WTC11 (cell line): ENCODE measurements at regions not wholly inside any gene's neighbourhood (a gene's known extent, or its start where the extent isn't known, plus 50 kb on each side); places are given as distances from the start of the nearest gene placed in this dataset.

Experiments used
- ATAC-seq: fragments of 200-7000 bp; cut with Tn5 transposase; 2 replicates; pipeline ENCODE4 v1.10.0; 2021; ENCODE audit warnings: mild to moderate bottlenecking, moderate library complexity
- CTCF ChIA-PET: fragments of 300-600 bp; sonication (Branson Sonifier 250); formaldehyde crosslinking; loops from one replicate; lab custom pipeline; 2021; ENCODE audit warnings: antibody characterized with exemption; lab: Charles Lee
- POLR2A ChIA-PET: fragments of 350-600 bp; sonication (Branson Sonifier 250); formaldehyde crosslinking; loops from one replicate; lab custom pipeline; 2021; ENCODE audit warnings: antibody characterized with exemption; lab: Charles Lee
- DNase-seq: peaks from one replicate; pipeline ENCODE4 v3.0.0; 2021; ENCODE audit warnings: low spot score
- H3K27ac Mint-ChIP-seq: 2 replicates; pipeline ENCODE4 v1.8.0; 2021; ENCODE audit warnings: mixed read lengths
- H3K27me3 Mint-ChIP-seq: 2 replicates; pipeline ENCODE4 v1.8.0; 2021; ENCODE audit warnings: low read depth, mild to moderate bottlenecking, moderate library complexity, mixed read lengths
- H3K36me3 Mint-ChIP-seq: 2 replicates; pipeline ENCODE4 v1.8.0; 2021; ENCODE audit warnings: mixed read lengths
- H3K4me1 Mint-ChIP-seq: 2 replicates; pipeline ENCODE4 v1.8.0; 2022; ENCODE audit warnings: mixed read lengths
- H3K4me3 Mint-ChIP-seq: 2 replicates; pipeline ENCODE4 v1.8.0; 2021; ENCODE audit warnings: mild to moderate bottlenecking, moderate library complexity, mixed read lengths
- H3K9me3 Mint-ChIP-seq: 2 replicates; pipeline ENCODE4 v1.8.0; 2021; ENCODE audit warnings: mixed read lengths
- AR ChIP-seq: fragments of 250-450 bp; sonication (Bioruptor Pico); IDR thresholded peaks from 2 replicates; pipeline ENCODE4 v1.9.0; 2021; ENCODE audit warnings: mild to moderate bottlenecking
- CDX4 ChIP-seq: fragments of 250-450 bp; sonication (Bioruptor Pico); IDR thresholded peaks from 2 replicates; pipeline ENCODE4 v1.9.0; 2021; ENCODE audit warnings: moderate library complexity, mild to moderate bottlenecking, inconsistent platforms, borderline replicate concordance
- E2F5 ChIP-seq: sonication (generic); formaldehyde crosslinking; IDR thresholded peaks from 2 replicates; pipeline ENCODE4 v1.8.1; 2022; ENCODE audit warnings: mild to moderate bottlenecking, moderate library complexity, missing genetic modification reagents
- ERG ChIP-seq: fragments of 250-450 bp; sonication (Bioruptor Pico); IDR thresholded peaks from 2 replicates; pipeline ENCODE4 v1.8.0; 2021; ENCODE audit warnings: mild to moderate bottlenecking
- ESRRA ChIP-seq: sonication (generic); formaldehyde crosslinking; IDR thresholded peaks from 2 replicates; pipeline ENCODE4 v1.8.1; 2022; ENCODE audit warnings: mild to moderate bottlenecking, missing genetic modification reagents, borderline replicate concordance
- FOXJ3 ChIP-seq: sonication (generic); formaldehyde crosslinking; IDR thresholded peaks from 2 replicates; pipeline ENCODE4 v1.9.0; 2021; ENCODE audit warnings: missing genetic modification reagents, mild to moderate bottlenecking, borderline replicate concordance
- FOXP4 ChIP-seq: sonication (generic); formaldehyde crosslinking; IDR thresholded peaks from 2 replicates; pipeline ENCODE4 v1.8.0; 2022; ENCODE audit warnings: mild to moderate bottlenecking, missing genetic modification reagents
- GABPB1 ChIP-seq: sonication (generic); formaldehyde crosslinking; IDR thresholded peaks from 2 replicates; pipeline ENCODE4 v1.8.1; 2023; ENCODE audit warnings: mild to moderate bottlenecking, missing genetic modification reagents
- GRHL2 ChIP-seq: fragments of 250-450 bp; sonication (Bioruptor Pico); IDR thresholded peaks from 2 replicates; pipeline ENCODE4 v1.8.0; 2022; ENCODE audit warnings: mild to moderate bottlenecking, moderate library complexity; ENCODE audit not compliant: insufficient replicate concordance, severe bottlenecking
- HMGXB4 ChIP-seq: sonication (generic); formaldehyde crosslinking; IDR thresholded peaks from 2 replicates; pipeline ENCODE4 v1.8.1; 2023; ENCODE audit warnings: mild to moderate bottlenecking, moderate library complexity, missing genetic modification reagents
- MAX ChIP-seq: sonication (generic); formaldehyde crosslinking; IDR thresholded peaks from 2 replicates; pipeline ENCODE4 v1.8.0; 2022; ENCODE audit warnings: mild to moderate bottlenecking, missing genetic modification reagents
- MXD4 ChIP-seq: fragments of 250-450 bp; sonication (Bioruptor Pico); IDR thresholded peaks from 2 replicates; pipeline ENCODE4 v1.8.0; 2021; ENCODE audit warnings: mild to moderate bottlenecking, moderate library complexity, borderline replicate concordance
- SOX15 ChIP-seq: fragments of 250-450 bp; sonication (Bioruptor Pico); IDR thresholded peaks from 2 replicates; pipeline ENCODE4 v1.9.0; 2021; ENCODE audit warnings: mild to moderate bottlenecking
- STAT6 ChIP-seq: sonication (generic); formaldehyde crosslinking; conservative IDR thresholded peaks from 2 replicates; pipeline ENCODE4 v1.8.1; 2023; ENCODE audit warnings: mild to moderate bottlenecking, low read depth, missing genetic modification reagents, moderate library complexity
- TEAD4 ChIP-seq: sonication (generic); formaldehyde crosslinking; IDR thresholded peaks from 2 replicates; pipeline ENCODE4 v1.8.0; 2022; ENCODE audit warnings: mild to moderate bottlenecking, missing genetic modification reagents
- ZMAT4 ChIP-seq: fragments of 250-450 bp; sonication (Bioruptor Pico); IDR thresholded peaks from 2 replicates; pipeline ENCODE4 v1.9.0; 2021; ENCODE audit warnings: mild to moderate bottlenecking
- ZNF121 ChIP-seq: sonication (generic); formaldehyde crosslinking; IDR thresholded peaks from 2 replicates; pipeline ENCODE4 v1.8.0; 2023; ENCODE audit warnings: missing genetic modification reagents
- ZNF138 ChIP-seq: sonication (generic); formaldehyde crosslinking; conservative IDR thresholded peaks from 2 replicates; pipeline ENCODE4 v1.8.1; 2022; ENCODE audit warnings: mild to moderate bottlenecking, moderate library complexity, missing genetic modification reagents
- ZNF671 ChIP-seq: fragments of 250-450 bp; sonication (Bioruptor Pico); IDR thresholded peaks from 2 replicates; pipeline ENCODE4 v1.8.0; 2021; ENCODE audit warnings: mild to moderate bottlenecking

- no peaks in the 10 kb centered on the region for H3K9me3 Mint-ChIP-seq
- no peaks in the 10 kb centered on the region; the same call in 1 of the 2 replicates for H3K27me3 Mint-ChIP-seq
- H3K27ac Mint-ChIP-seq = no peak overlapping the region
- ATAC-seq (no peak), DNase-seq (no peak)
- H3K4me3 Mint-ChIP-seq = no peak overlapping the region
- POLR2A ChIA-PET = no interaction called here
- no peaks in the 10 kb centered on the region for H3K36me3 Mint-ChIP-seq
- H3K4me1 Mint-ChIP-seq = peaks cover 25% of the 10 kb centered on the region
- TF ChIP-seq FOXJ3 (CRISPR knock-in tag) = no peak
- no peak for TF ChIP-seq HMGXB4 (CRISPR knock-in tag)
- no peak for TF ChIP-seq ZMAT4 (CRISPR knock-in tag)
- TF ChIP-seq GRHL2 = no peak
- TF ChIP-seq ZNF138 = no peak
- TF ChIP-seq E2F5 = no peak
- TF ChIP-seq GABPB1 = no peak
- no peak for TF ChIP-seq ESRRA (CRISPR knock-in tag)
- CTCF ChIA-PET = no interaction called here
These were observed 110.7 kb upstream of the SLC45A1 start for GRCh38 chr1:8207202-8207601.

- H3K9me3 Mint-ChIP-seq = no peaks in the 10 kb centered on the region
- H3K36me3 Mint-ChIP-seq = no peaks in the 10 kb centered on the region
- no peak for DNase-seq
- H3K4me1 Mint-ChIP-seq = peaks cover 26% of the 10 kb centered on the region
- ChIA-PET POLR2A (no interaction called here), CTCF (no interaction called here)
- no peak for ATAC-seq
- H3K27ac Mint-ChIP-seq = no peak overlapping the region
- no peak for TF ChIP-seq ZNF671 (CRISPR knock-in tag)
- no peak for TF ChIP-seq MXD4 (CRISPR knock-in tag)
- no peak for TF ChIP-seq FOXP4 (CRISPR knock-in tag)
- TF ChIP-seq FOXJ3 (CRISPR knock-in tag) = no peak
- no peak for TF ChIP-seq MAX (CRISPR knock-in tag)
- TF ChIP-seq STAT6 (CRISPR knock-in tag) = no peak
- TF ChIP-seq ESRRA (CRISPR knock-in tag) = no peak
- TF ChIP-seq ERG (CRISPR knock-in tag) = no peak
- no peak for TF ChIP-seq SOX15 (CRISPR knock-in tag)
- TF ChIP-seq GRHL2 = no peak
- no peak for TF ChIP-seq CDX4
- no peak for TF ChIP-seq AR (CRISPR knock-in tag)
- no peak for TF ChIP-seq TEAD4 (CRISPR knock-in tag)
- TF ChIP-seq ZNF121 = no peak
- no peaks in the 10 kb centered on the region; the same call in 1 of the 2 replicates for H3K27me3 Mint-ChIP-seq
- no peak overlapping the region for H3K4me3 Mint-ChIP-seq
These were observed 111.5 kb upstream of the SLC45A1 start for GRCh38 chr1:8206391-8206790.
